Sigmoid colon (tissue), 6 donors: ENCODE measurements at regions not wholly inside any gene's neighbourhood (a gene's known extent, or its start where the extent isn't known, plus 50 kb on each side); places are given as distances from the start of the nearest gene placed in this dataset.
"Not testable (repeated sequence)": the region's sequence is repeated elsewhere in the genome, so short reads cannot be mapped to it uniquely, and the experiment has no call there.

Source experiments
- DNase-seq: peaks from one replicate; pipeline ENCODE4 v3.0.0-alpha.2; 2019
- H3K27ac ChIP-seq, 4 donors: fragments of 200-600 bp; sonication (generic); one replicate each; pipeline ENCODE4 v1.5.1; 2016 to 2019; ENCODE audit warnings: mild to moderate bottlenecking in 1 of 4
- H3K27me3 ChIP-seq, 3 donors: fragments of 200-600 bp; sonication (generic); one replicate each; pipeline ENCODE4 v1.5.1; 2019; ENCODE audit warnings: mild to moderate bottlenecking in 1 of 3
- H3K36me3 ChIP-seq, 4 donors: fragments of 200-600 bp; sonication (generic); one replicate each; pipeline ENCODE4 v1.5.1; 2016 to 2019
- H3K4me1 ChIP-seq, 4 donors: fragments of 200-600 bp; sonication (generic); one replicate each; pipeline ENCODE4 v1.5.1; 2017 to 2019
- H3K4me3 ChIP-seq, 4 donors: fragments of 200-600 bp; sonication (generic); one replicate each; pipeline ENCODE4 v1.5.1; 2017 to 2019; ENCODE audit warnings: mild to moderate bottlenecking in 2 of 4, moderate library complexity in 1 of 4
- H3K9me3 ChIP-seq, 4 donors: fragments of 200-600 bp in 3 of 4; sonication (generic) in 3 of 4; one replicate each; pipeline versions ENCODE4 v1.5.1 to v1.6.1; 2013 to 2019
- EP300 ChIP-seq, 4 donors: sonication (generic); formaldehyde crosslinking; IDR thresholded peaks; one replicate each; pipeline ENCODE4 v1.6.1; 2017; ENCODE audit warnings: antibody characterized with exemption in 4 of 4
- POLR2A ChIP-seq, 2 donors: fragments of 450-650 bp; IDR thresholded peaks; one replicate each; pipeline ENCODE4 v1.6.1; 2016; ENCODE audit warnings: antibody characterized with exemption in 2 of 2, mild to moderate bottlenecking in 2 of 2, moderate library complexity in 2 of 2
- POLR2AphosphoS5 ChIP-seq, 4 donors: sonication (generic); formaldehyde crosslinking; IDR thresholded peaks; one replicate each; pipeline ENCODE4 v1.6.1; 2017; ENCODE audit warnings: antibody characterized with exemption in 4 of 4
- WGBS, 2 donors: extraction: QIAGEN DNeasy Blood & Tissue Kit; methylation state at CpG; one replicate each; pipeline ENCODE4 v1.1.7; 2013; 5-methylcytosine and 5-hydroxymethylcytosine counted together
- intact Hi-C: fragments of 100-400 bp; cut with DNase I; formaldehyde crosslinking; loops from one replicate; pipeline ENCODE4 v1.15.1; 2023
- TF ChIP-seq, protein P1 (sequence below), 4 experiments: fragments of 450-650 bp in 3 of 4; fragments of 200-600 bp in 1 of 4; IDR thresholded peaks; one replicate each; pipeline ENCODE4 v1.5.1; 2016 to 2019; ENCODE audit warnings: antibody characterized with exemption in 4 of 4, mild to moderate bottlenecking in 3 of 4, moderate library complexity in 2 of 4
- donor health status: healthy with polysubstance abuse.
- donor health status: healthy.

DNA sequence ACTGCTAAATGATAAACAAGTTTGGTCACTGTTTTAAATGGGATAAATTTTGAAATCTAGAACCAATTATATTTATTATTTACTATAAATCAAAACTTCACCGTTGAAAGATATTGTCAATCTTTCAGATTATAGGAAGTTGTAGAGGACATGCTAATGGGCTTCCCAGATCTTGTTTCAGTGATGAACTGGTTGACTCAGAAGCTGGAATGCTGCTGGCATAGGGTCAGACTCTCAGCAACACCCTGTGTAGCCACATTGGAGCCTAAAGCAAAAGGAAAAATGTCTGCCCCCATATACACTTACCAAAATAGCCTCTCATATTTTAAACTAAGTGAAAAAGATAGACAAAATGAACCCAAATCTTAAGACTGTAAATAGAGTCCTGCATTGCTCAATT lies 916.9 kb upstream of the SOX9 start:
- H3K27me3 ChIP-seq, result no peaks in the 10 kb centered on the region
- H3K27ac ChIP-seq, result no peak overlapping the region
- WGBS, 2 donors, result 91 to 92% methylated on average over 1 of the region's 1 CpG
- intact Hi-C loops, result no loop called here
- no peak overlapping the region for H3K4me3 ChIP-seq
- DNase-seq, result no peak
- no peaks in the 10 kb centered on the region for H3K4me1 ChIP-seq
- no peaks in the 10 kb centered on the region for H3K9me3 ChIP-seq
- H3K36me3 ChIP-seq, result no peaks in the 10 kb centered on the region
- TF ChIP-seq, protein P1, sequence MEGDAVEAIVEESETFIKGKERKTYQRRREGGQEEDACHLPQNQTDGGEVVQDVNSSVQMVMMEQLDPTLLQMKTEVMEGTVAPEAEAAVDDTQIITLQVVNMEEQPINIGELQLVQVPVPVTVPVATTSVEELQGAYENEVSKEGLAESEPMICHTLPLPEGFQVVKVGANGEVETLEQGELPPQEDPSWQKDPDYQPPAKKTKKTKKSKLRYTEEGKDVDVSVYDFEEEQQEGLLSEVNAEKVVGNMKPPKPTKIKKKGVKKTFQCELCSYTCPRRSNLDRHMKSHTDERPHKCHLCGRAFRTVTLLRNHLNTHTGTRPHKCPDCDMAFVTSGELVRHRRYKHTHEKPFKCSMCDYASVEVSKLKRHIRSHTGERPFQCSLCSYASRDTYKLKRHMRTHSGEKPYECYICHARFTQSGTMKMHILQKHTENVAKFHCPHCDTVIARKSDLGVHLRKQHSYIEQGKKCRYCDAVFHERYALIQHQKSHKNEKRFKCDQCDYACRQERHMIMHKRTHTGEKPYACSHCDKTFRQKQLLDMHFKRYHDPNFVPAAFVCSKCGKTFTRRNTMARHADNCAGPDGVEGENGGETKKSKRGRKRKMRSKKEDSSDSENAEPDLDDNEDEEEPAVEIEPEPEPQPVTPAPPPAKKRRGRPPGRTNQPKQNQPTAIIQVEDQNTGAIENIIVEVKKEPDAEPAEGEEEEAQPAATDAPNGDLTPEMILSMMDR (IDR thresholded peaks at IDR 0.05), result no peak

- H3K27ac ChIP-seq, H3K36me3 ChIP-seq, H3K9me3 ChIP-seq, DNase-seq, H3K27me3 ChIP-seq, intact Hi-C loops, H3K4me3 ChIP-seq, H3K4me1 ChIP-seq: not testable (repeated sequence)
- WGBS, 2 donors, result 94 to 97% methylated on average over 3 of the region's 5 CpGs
Measured at GRCh38 chr17:71205951-71206350, 914.9 kb upstream of the SOX9 start.

- WGBS, 2 donors, result 94 to 95% methylated on average over 3 of the region's 3 CpGs
- Histone ChIP-seq H3K36me3 (no peaks in the 10 kb centered on the region), H3K27me3 (no peaks in the 10 kb centered on the region), H3K4me3 (no peak overlapping the region), H3K9me3 (no peaks in the 10 kb centered on the region), H3K4me1 (no peaks in the 10 kb centered on the region), H3K27ac (no peak overlapping the region)
- intact Hi-C loops, result no loop called here
- no peak for TF ChIP-seq POLR2AphosphoS5 (IDR thresholded peaks at IDR 0.05)
- no peak for TF ChIP-seq EP300 (IDR thresholded peaks at IDR 0.05)
- TF ChIP-seq POLR2A (IDR thresholded peaks at IDR 0.05), result no peak
- TF ChIP-seq, protein P1 (IDR thresholded peaks at IDR 0.05), result no peak
- DNase-seq, result no peak
Measured at GRCh38 chr17:71208111-71208704, 912.6 kb upstream of the SOX9 start.

- Histone ChIP-seq H3K4me3 (no peak overlapping the region), H3K27me3 (no peaks in the 10 kb centered on the region), H3K4me1 (no peaks in the 10 kb centered on the region), H3K36me3 (no peaks in the 10 kb centered on the region), H3K9me3 (no peaks in the 10 kb centered on the region), H3K27ac (no peak overlapping the region)
- no peak for DNase-seq
- intact Hi-C loops, result no loop called here
- 95 to 98% methylated on average over 1 of the region's 1 CpG for WGBS, 2 donors
- no peak for TF ChIP-seq POLR2A (IDR thresholded peaks at IDR 0.05)
- no peak for TF ChIP-seq EP300 (IDR thresholded peaks at IDR 0.05)
- TF ChIP-seq, protein P1 (IDR thresholded peaks at IDR 0.05), result no peak
- no peak for TF ChIP-seq POLR2AphosphoS5 (IDR thresholded peaks at IDR 0.05)
Measured at GRCh38 chr17:71213936-71214335, 906.9 kb upstream of the SOX9 start.

- no peak overlapping the region for H3K27ac ChIP-seq
- no peaks in the 10 kb centered on the region for H3K27me3 ChIP-seq
- intact Hi-C loops, result no loop called here
- H3K4me1 ChIP-seq, result no peaks in the 10 kb centered on the region
- no peak for TF ChIP-seq POLR2A (IDR thresholded peaks at IDR 0.05)
- TF ChIP-seq, protein P1 (IDR thresholded peaks at IDR 0.05), result no peak
- no peak for TF ChIP-seq POLR2AphosphoS5 (IDR thresholded peaks at IDR 0.05)
- TF ChIP-seq EP300 (IDR thresholded peaks at IDR 0.05), result no peak
- H3K36me3 ChIP-seq, result no peaks in the 10 kb centered on the region
- DNase-seq, result no peak
- H3K9me3 ChIP-seq, result no peaks in the 10 kb centered on the region
- no peak overlapping the region for H3K4me3 ChIP-seq
- WGBS, 2 donors, result 90 to 95% methylated on average over 2 of the region's 2 CpGs
Measured at GRCh38 chr17:71217769-71218168, 903.1 kb upstream of the SOX9 start.
